GM10266 (cell line): ENCODE measurements at regions not wholly inside any gene's neighbourhood (a gene's known extent, or its start where the extent isn't known, plus 50 kb on each side); places are given as distances from the start of the nearest gene placed in this dataset.

Experiments
- DNase-seq: peaks from one replicate; pipeline ENCODE4 v3.0.0; 2012; ENCODE audit errors: extremely low spot score
- CTCF ChIP-seq: IDR thresholded peaks from 2 replicates; pipeline ENCODE4 v1.5.1; 2012; ENCODE audit warnings: mild to moderate bottlenecking, low read depth; ENCODE audit not compliant: control insufficient read depth, insufficient read depth; ENCODE audit errors: missing control alignments

GRCh38 chr2:16958266-16958665 is 292.6 kb upstream of the CYRIA start:
- no peak for TF ChIP-seq CTCF
- DNase-seq: no peak

- DNase-seq: no peak
- TF ChIP-seq CTCF: no peak
Observed at GRCh38 chr2:16952805-16953204, 287.2 kb upstream of the CYRIA start.

- no peak for TF ChIP-seq CTCF
- no peak for DNase-seq
Observed at GRCh38 chr2:16952368-16952767, 286.7 kb upstream of the CYRIA start.

GRCh38 chr2:16950436-16950835 is 284.8 kb upstream of the CYRIA start:
- DNase-seq: no peak
- TF ChIP-seq CTCF: no peak

- no peak for TF ChIP-seq CTCF
- DNase-seq: no peak
Observed at GRCh38 chr2:16948710-16949109, 283.1 kb upstream of the CYRIA start.

GRCh38 chr2:16948053-16948452 is 282.4 kb upstream of the CYRIA start:
- TF ChIP-seq CTCF: no peak
- DNase-seq: no peak

- no peak for TF ChIP-seq CTCF
- no peak for DNase-seq
Observed at GRCh38 chr2:16943279-16943958, 277.8 kb upstream of the CYRIA start.
